Activated CD4-positive, alpha-beta memory T cell treated with anti-CD3 and anti-CD28 coated beads for 36 hours (primary cell): ENCODE measurements at regions not wholly inside any gene's neighbourhood (a gene's known extent, or its start where the extent isn't known, plus 50 kb on each side); places are given as distances from the start of the nearest gene placed in this dataset.
"Not testable (repeated sequence)": the region's sequence is repeated elsewhere in the genome, so short reads cannot be mapped to it uniquely, and the experiment has no call there.

ENCODE experiments used
- CTCF ChIA-PET: fragments of 350-600 bp; sonication (Branson Sonifier 250); formaldehyde crosslinking; loops from one replicate; lab custom pipeline; 2021; ENCODE audit warnings: antibody characterized with exemption, inconsistent platforms; lab: Charles Lee
- POLR2A ChIA-PET: fragments of 350-600 bp; sonication (Branson Sonifier 250); formaldehyde crosslinking; loops from one replicate; lab custom pipeline; 2021; ENCODE audit warnings: antibody characterized with exemption; lab: Charles Lee
- DNase-seq: peaks from one replicate; pipeline ENCODE4 v3.0.0-alpha.2; 2020
- H3K27ac Mint-ChIP-seq: one replicate; pipeline ENCODE4 v1.8.0; 2021; ENCODE audit warnings: mixed read lengths
- H3K27me3 Mint-ChIP-seq: one replicate; pipeline ENCODE4 v1.8.0; 2021; ENCODE audit warnings: mixed read lengths
- H3K36me3 Mint-ChIP-seq: one replicate; pipeline ENCODE4 v1.8.0; 2021; ENCODE audit warnings: mixed read lengths
- H3K4me1 Mint-ChIP-seq: one replicate; pipeline ENCODE4 v1.8.0; 2021; ENCODE audit warnings: low read depth, mixed read lengths
- H3K4me3 Mint-ChIP-seq: one replicate; pipeline ENCODE4 v1.8.0; 2021; ENCODE audit warnings: mild to moderate bottlenecking, mixed read lengths
- H3K9me3 Mint-ChIP-seq: one replicate; pipeline ENCODE4 v1.8.0; 2021; ENCODE audit warnings: mixed read lengths
- intact Hi-C: fragments of 100-400 bp; cut with micrococcal nuclease; formaldehyde crosslinking; loops from one replicate; pipeline ENCODE4 v1.15.1; 2023

DNA sequence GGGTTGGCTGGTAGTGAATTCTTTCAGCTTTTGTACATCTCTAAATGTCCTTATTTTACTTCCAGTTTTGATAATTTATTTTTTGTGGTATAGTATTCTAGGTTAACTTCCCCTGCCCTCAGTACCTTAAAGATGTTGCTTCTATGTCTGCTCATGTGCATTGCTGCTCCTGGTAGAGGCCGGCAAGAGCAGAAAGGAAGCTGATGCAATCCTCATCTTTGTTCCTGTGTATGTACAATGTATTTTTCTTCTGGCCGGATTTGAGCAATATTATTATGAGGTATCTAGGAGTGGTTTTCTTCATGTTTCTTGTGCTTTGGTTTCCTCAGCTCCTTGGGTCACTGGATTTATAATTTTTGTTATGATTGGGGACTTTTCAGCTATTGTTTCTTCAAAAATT, 308.7 kb downstream of the FAM72C start:
- H3K36me3 Mint-ChIP-seq, H3K27ac Mint-ChIP-seq, H3K4me3 Mint-ChIP-seq, H3K9me3 Mint-ChIP-seq, DNase-seq, CTCF ChIA-PET, intact Hi-C loops, H3K4me1 Mint-ChIP-seq, POLR2A ChIA-PET: not testable (repeated sequence)
- peaks cover 74% of the 10 kb centered on the region for H3K27me3 Mint-ChIP-seq

DNA sequence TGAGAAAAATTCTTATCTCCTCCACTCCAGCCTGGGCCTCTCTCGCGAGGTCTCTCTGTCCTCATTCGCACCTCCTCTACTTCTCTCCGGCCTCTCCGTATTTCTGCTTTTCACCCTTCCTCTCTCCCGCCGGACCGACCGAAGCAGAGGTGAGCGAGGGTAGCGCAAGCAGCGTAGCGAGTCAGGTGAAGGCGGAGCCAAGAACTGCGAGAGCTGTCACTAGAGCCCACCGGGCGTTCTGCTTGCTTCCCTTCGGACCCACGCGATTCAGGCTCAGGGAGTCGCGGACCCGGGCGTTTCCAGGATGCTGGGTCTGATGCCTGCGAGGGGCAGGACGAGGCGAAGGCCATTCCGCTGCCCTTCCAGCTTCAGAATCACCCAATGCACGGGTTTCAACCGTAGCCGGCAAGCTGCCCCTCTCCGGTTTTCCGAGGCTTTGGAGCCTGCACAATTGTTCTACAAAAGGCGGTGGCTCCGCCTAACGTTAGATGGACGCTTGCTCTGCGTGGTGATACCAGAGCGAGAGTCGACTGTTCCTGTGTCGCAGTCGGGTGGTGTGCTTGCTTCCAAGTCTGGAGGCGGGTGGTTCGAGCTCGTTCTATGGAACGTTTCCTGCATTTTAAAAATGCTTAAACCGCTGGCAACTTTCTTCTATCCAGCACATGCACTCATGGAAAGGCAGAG, 310.2 kb downstream of the FAM72C start:
- Mint-ChIP-seq H3K27me3 (peaks cover 78% of the 10 kb centered on the region), H3K4me1 (peaks cover 9% of the 10 kb centered on the region), H3K4me3 (no peak overlapping the region), H3K9me3 (peaks cover under 1% of the 10 kb centered on the region), H3K27ac (no peak overlapping the region), H3K36me3 (no peaks in the 10 kb centered on the region)
- ChIA-PET CTCF (no interaction called here), POLR2A (no interaction called here)
- no peak for DNase-seq
- intact Hi-C loops = no loop called here

DNA sequence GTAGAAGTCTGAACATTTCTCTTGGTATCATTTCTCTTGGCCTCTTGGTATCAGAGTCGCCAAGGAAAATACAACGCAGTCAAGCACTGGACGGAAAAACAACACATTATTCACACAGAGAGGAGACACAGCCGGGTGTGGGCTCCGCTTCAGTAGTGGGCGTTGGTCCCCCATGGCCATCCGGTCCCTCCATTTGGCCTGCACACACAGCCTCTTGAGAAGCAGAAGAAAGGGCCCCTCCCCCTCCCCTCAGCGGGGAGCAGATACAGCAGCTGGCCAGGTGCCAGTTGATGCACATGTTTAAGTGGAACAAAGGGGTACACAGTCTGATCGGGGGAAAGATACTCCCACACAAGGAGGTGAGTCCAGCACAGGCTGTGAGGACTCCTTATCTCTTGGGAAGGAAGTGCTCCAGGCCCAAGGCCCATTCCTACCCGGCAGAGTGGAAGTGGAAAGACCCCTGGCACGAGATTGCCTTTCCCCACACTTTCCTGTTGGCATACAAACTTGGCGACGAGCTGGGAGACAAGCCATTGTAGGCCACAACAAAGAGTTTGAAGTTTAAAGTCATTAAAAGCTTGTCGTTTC, 311.3 kb downstream of the FAM72C start:
- Mint-ChIP-seq H3K4me1 (peaks cover 9% of the 10 kb centered on the region), H3K4me3 (no peak overlapping the region), H3K9me3 (peaks cover 10% of the 10 kb centered on the region), H3K36me3 (no peaks in the 10 kb centered on the region), H3K27ac (no peak overlapping the region), H3K27me3 (peaks cover 81% of the 10 kb centered on the region)
- ChIA-PET POLR2A (no interaction called here), CTCF (no interaction called here)
- DNase-seq = no peak
- intact Hi-C loops = no loop called here

DNA sequence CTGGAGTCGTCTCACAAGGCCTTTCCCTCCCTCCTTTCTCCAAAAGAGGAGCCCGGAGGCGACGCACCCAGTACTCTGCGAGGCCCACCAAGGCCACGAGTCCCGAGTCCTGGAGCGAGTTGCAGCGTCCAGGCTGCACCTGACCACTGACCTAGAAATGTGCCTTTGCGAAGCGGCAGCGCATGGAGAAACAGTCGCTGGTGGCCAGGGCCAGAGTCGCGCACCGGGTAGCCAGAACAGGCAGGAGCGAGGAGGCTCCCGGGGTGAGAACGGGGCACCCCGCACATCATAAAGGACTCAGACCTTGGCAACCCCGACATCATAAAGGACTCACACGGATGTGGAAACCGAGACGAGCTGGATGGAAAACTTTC, 318.4 kb downstream of the FAM72C start:
- H3K9me3 Mint-ChIP-seq = peaks cover 10% of the 10 kb centered on the region
- H3K4me3 Mint-ChIP-seq = no peak overlapping the region
- POLR2A ChIA-PET = no interaction called here
- intact Hi-C loops = no loop called here
- no peak for DNase-seq
- H3K27me3 Mint-ChIP-seq = peaks cover 86% of the 10 kb centered on the region
- CTCF ChIA-PET = no interaction called here
- H3K4me1 Mint-ChIP-seq = no peaks in the 10 kb centered on the region
- H3K27ac Mint-ChIP-seq = no peak overlapping the region
- peaks cover 3% of the 10 kb centered on the region for H3K36me3 Mint-ChIP-seq

DNA sequence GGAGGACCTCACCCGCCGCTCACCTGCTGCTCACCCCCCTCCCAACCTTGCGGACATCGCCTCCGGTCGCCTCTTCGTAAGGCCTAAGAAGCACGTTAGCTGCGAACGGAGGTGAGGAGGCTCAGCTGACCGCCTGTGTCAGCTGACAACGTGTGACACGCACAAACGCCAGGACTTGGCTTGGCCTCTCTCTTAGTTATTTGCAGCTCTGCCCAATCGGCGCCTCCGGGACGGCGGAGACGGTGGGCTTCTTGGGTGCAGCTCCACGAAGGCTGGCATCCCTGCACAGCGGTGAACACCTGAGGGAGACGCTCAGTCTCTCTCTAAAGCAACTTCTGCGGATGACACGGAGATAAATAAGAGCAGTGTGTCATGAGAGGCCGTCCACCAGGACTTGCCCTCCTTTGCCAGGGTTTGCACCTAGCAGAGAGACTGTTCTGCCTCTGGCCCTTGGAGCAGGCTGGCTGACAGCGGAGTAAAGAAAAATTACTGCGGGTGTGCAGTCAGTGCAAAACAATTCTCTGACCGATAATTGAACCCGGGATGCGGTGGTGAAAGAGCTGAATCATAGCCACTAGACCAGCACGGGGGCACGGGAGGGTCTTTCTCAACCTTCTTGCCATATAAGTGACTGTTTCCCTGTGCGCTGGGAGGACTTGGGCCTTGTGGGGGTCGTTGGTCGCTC, 318.9 kb downstream of the FAM72C start:
- ChIA-PET POLR2A (no interaction called here), CTCF (no interaction called here)
- no peak for DNase-seq
- H3K9me3 Mint-ChIP-seq = peaks cover 10% of the 10 kb centered on the region
- no peak overlapping the region for H3K4me3 Mint-ChIP-seq
- H3K27me3 Mint-ChIP-seq = peaks cover 84% of the 10 kb centered on the region
- intact Hi-C loops = no loop called here
- H3K27ac Mint-ChIP-seq = no peak overlapping the region
- no peaks in the 10 kb centered on the region for H3K4me1 Mint-ChIP-seq
- peaks cover 3% of the 10 kb centered on the region for H3K36me3 Mint-ChIP-seq

DNA sequence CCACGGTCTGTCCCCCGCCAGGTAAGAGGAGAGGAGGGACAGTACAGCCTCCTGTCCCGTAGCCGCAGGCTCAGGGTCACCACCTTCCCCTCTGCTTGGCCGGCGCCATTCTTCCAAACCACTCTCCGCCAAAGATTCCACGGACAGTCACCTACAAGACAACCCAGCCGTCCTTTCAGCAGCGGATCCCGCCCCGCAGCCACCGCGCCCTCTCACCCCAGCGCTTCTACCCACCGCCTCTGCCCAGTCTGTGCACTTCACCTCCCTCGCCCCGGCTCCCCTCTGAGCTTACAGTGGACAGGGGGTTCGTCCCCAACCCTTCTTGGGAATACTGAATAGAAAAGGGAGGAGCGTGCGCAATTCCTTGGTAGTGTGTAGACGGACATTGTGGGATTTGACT, 319.6 kb downstream of the FAM72C start:
- H3K27ac Mint-ChIP-seq = no peak overlapping the region
- intact Hi-C loops = no loop called here
- H3K4me1 Mint-ChIP-seq = no peaks in the 10 kb centered on the region
- peaks cover 10% of the 10 kb centered on the region for H3K9me3 Mint-ChIP-seq
- no peak for DNase-seq
- POLR2A ChIA-PET = no interaction called here
- H3K36me3 Mint-ChIP-seq = peaks cover 3% of the 10 kb centered on the region
- CTCF ChIA-PET = no interaction called here
- H3K27me3 Mint-ChIP-seq = peaks cover 82% of the 10 kb centered on the region
- no peak overlapping the region for H3K4me3 Mint-ChIP-seq

DNA sequence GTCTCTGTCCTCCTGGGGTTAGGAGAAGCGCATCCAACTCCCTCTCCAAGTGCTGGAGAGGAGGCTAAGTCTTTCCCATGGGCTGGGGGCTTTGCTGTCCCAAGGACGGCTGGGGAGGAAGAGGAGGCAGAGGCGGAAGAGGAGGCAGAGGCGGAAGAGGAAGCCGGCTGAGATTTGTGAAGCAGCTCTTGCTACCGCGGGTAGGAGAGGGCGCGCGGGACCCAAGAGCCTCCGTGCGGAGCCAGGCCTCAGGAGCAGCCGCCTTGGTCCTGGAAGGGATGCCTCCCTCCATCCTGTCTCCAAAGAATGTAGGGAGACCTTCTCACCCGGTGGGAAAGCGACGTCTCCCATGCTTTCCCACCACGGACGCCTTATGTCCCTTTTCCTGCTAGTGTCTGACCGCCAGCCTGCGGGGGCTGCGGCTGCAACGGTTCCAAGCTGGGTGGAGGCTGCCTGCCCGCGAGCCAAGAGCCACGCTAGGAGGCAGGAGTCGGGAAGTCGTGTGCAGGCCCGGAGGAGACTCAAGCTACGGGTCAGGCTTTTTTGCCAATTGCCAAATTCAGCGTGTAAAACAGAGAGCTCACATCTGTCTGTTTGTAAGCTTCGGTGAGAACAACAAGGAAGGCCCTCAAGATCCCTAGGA, 320.3 kb downstream of the FAM72C start:
- H3K36me3 Mint-ChIP-seq = peaks cover 3% of the 10 kb centered on the region
- peaks cover 81% of the 10 kb centered on the region for H3K27me3 Mint-ChIP-seq
- no peaks in the 10 kb centered on the region for H3K4me1 Mint-ChIP-seq
- peaks cover 8% of the 10 kb centered on the region for H3K9me3 Mint-ChIP-seq
- intact Hi-C loops = no loop called here
- H3K27ac Mint-ChIP-seq = no peak overlapping the region
- ChIA-PET CTCF (no interaction called here), POLR2A (no interaction called here)
- no peak overlapping the region for H3K4me3 Mint-ChIP-seq
- DNase-seq = no peak

DNA sequence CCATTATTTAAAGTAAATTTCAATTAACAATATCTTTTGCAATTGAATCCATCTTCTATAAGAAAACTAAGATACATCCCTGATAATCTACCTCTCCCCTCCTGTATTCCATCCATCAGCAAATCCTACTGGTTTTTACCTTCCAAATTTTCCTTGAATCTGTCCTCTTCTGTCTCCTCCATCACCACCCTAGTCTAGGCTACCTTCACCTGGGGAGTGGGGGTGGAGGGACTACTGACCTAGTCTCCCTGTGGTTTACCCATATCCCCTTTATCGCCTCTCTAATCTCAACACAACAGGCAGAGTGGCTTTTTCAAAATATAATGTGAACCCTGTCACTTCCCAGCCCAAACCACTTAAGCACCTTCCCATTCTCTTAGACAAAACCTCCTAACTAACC, 327.8 kb downstream of the FAM72C start:
- POLR2A ChIA-PET, DNase-seq, H3K4me1 Mint-ChIP-seq, H3K27ac Mint-ChIP-seq, intact Hi-C loops, H3K4me3 Mint-ChIP-seq, H3K9me3 Mint-ChIP-seq, CTCF ChIA-PET, H3K36me3 Mint-ChIP-seq: not testable (repeated sequence)
- H3K27me3 Mint-ChIP-seq = peaks cover 47% of the 10 kb centered on the region

DNA sequence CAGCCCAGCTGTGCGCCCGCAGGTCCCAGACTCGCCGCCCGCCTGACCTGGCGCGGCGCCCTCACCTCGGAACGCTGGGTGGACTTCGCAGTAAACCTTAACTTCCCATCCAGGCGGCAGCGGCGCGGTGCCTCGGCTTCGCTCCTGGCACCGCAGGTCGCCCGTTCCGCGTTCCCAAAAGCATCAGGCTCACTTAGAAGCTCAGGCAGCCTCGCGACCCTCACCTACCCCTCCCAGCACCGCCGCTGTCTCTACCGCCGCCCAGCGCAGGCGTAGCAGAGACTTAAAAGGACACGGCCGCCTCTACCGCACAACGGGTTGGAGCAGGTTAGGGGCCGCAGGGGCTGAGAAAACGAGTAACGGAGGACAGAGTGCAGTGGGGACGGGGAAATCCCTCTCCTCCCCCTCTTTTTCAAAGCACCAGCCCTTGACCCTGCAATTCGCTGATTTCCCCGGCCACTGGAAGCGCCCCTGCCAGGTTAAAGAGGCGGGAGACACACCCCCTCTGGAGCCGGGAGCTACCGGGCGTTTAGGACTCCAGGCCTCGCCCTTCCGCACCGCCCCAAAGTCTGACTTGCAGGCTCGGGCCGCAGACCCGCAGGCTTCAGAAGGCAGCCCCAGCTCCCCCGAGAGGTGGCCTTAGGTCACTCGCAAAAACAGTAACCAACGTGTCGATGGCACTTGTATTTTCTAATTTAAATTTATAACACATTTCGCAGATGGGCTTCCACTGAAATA, 328.5 kb downstream of the FAM72C start:
- ChIA-PET POLR2A (no interaction called here), CTCF (no interaction called here)
- no peak for DNase-seq
- Mint-ChIP-seq H3K27ac (no peak overlapping the region), H3K4me3 (no peak overlapping the region), H3K9me3 (no peaks in the 10 kb centered on the region), H3K27me3 (peaks cover 42% of the 10 kb centered on the region), H3K36me3 (peaks cover 4% of the 10 kb centered on the region), H3K4me1 (no peaks in the 10 kb centered on the region)
- intact Hi-C loops = no loop called here

DNA sequence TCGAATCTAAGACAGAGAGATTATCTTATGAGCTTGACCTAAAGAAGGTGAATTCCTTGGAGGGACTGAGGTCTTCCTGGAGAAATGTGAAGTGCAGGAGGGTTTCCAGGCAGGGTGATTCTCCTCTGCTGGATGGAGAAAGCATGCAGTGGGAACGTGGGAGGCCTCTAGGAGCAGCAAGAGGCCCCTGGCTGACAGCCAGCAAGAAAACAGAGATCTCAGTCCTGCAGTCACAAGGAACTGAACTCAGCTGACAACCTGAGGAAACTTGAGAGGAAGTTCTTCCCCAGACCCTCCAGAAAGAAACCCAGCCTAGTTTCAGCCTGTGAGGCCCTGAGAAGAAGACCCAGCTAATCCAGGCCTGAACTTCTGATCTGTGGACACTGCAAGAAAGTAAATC, 345.9 kb downstream of the FAM72C start:
- DNase-seq = no peak
- H3K27me3 Mint-ChIP-seq = peaks cover 16% of the 10 kb centered on the region
- ChIA-PET POLR2A (no interaction called here), CTCF (no interaction called here)
- H3K9me3 Mint-ChIP-seq = no peaks in the 10 kb centered on the region
- H3K27ac Mint-ChIP-seq = no peak overlapping the region
- no peaks in the 10 kb centered on the region for H3K4me1 Mint-ChIP-seq
- intact Hi-C loops = no loop called here
- no peaks in the 10 kb centered on the region for H3K36me3 Mint-ChIP-seq
- H3K4me3 Mint-ChIP-seq = no peak overlapping the region

DNA sequence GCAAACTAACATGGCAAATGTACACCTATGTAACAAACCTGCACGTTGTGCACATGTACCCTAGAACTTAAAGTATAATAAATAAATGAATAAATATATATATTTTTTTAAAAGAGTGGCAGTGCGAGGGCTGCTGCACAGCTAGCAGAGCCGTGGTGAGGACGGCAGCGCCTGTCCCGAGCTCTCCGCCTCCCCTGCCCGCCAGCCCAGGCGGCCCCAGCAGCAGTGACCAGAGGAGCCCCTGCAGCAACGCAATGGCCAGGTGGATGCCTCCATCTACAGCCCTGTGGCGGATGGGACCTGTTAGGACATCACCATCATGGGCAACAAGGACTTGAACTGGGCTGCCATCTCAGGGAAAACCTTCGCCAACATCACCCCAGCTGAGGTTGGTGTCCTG, 351.9 kb downstream of the FAM72C start:
- no peak overlapping the region for H3K4me3 Mint-ChIP-seq
- H3K4me1 Mint-ChIP-seq = no peaks in the 10 kb centered on the region
- ChIA-PET POLR2A (no interaction called here), CTCF (no interaction called here)
- H3K27me3 Mint-ChIP-seq = peaks cover 15% of the 10 kb centered on the region
- no peak overlapping the region for H3K27ac Mint-ChIP-seq
- DNase-seq = no peak
- H3K9me3 Mint-ChIP-seq = no peaks in the 10 kb centered on the region
- H3K36me3 Mint-ChIP-seq = no peaks in the 10 kb centered on the region
- intact Hi-C loops = no loop called here

DNA sequence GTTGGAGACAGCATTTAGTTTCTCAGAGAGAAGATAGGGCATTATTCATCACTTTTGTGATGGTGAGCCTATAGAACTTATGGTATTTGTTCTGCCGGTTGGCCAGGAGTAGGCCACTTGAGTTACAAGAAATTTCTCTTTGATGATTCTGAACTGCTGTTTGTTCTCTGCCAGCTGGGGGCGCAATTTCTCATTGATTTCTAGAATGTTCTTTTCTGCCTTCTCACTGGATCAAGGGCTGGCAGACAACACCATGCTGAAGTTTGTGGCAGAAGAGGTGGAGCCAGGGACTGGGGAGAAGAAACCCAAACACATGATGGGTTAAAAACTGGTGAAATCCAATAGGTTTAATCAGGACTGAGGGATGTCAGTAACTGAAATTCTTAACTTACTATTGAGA, 360.6 kb downstream of the FAM72C start:
- peaks cover 9% of the 10 kb centered on the region for H3K27me3 Mint-ChIP-seq
- no peaks in the 10 kb centered on the region for H3K9me3 Mint-ChIP-seq
- CTCF ChIA-PET = no interaction called here
- POLR2A ChIA-PET = no interaction called here
- H3K4me3 Mint-ChIP-seq = no peak overlapping the region
- H3K4me1 Mint-ChIP-seq = no peaks in the 10 kb centered on the region
- H3K36me3 Mint-ChIP-seq = no peaks in the 10 kb centered on the region
- intact Hi-C loops = no loop called here
- no peak overlapping the region for H3K27ac Mint-ChIP-seq
- peak; percentile 16 for DNase-seq
